ENCODE measurements at regions not wholly inside any gene's neighbourhood (a gene's known extent, or its start where the extent isn't known, plus 50 kb on each side); places are given as distances from the start of the nearest gene placed in this dataset.

GRCh38 chr3:22091329-22091728 is 340.3 kb upstream of the ZNF385D start:
- Histone ChIP-seq H3K9me3 (ENCODE audit: control insufficient read depth in 5 of 5, low read length in 5 of 5) (no peaks in the 10 kb centered on the region), H3K4me3 (ENCODE audit: low read depth in 1 of 5, low read length in 5 of 5) (no peak overlapping the region), H3K27ac (ENCODE audit: low read depth, low read length) (no peak overlapping the region), H3K4me1 (ENCODE audit: control insufficient read depth in 5 of 5, insufficient read depth in 5 of 5, low read length in 5 of 5) (peaks cover 0 to 4% (median 0%) of the 10 kb centered on the region in 5 donors), H3K9ac (ENCODE audit: low read length in 5 of 5) (no peak overlapping the region), H3K27me3 (ENCODE audit: control insufficient read depth in 5 of 5, insufficient read depth in 4 of 5, low read length in 5 of 5) (no peaks in the 10 kb centered on the region), H3K36me3 (ENCODE audit: control insufficient read depth in 5 of 5, insufficient read depth in 5 of 5, low read length in 5 of 5) (no peaks in the 10 kb centered on the region)

GRCh38 chr3:22098021-22098420 is 347.0 kb upstream of the ZNF385D start:
- H3K27me3 ChIP-seq (ENCODE audit: control insufficient read depth in 5 of 5, insufficient read depth in 4 of 5, low read length in 5 of 5) = no peaks in the 10 kb centered on the region
- no peaks in the 10 kb centered on the region for H3K36me3 ChIP-seq (ENCODE audit: control insufficient read depth in 5 of 5, insufficient read depth in 5 of 5, low read length in 5 of 5)
- H3K4me3 ChIP-seq (ENCODE audit: low read depth in 1 of 5, low read length in 5 of 5) = no peak overlapping the region
- H3K4me1 ChIP-seq (ENCODE audit: control insufficient read depth in 5 of 5, insufficient read depth in 5 of 5, low read length in 5 of 5) = no peaks in the 10 kb centered on the region
- H3K9ac ChIP-seq (ENCODE audit: low read length in 5 of 5) = no peak overlapping the region
- no peak overlapping the region for H3K27ac ChIP-seq (ENCODE audit: low read depth, low read length)
- H3K9me3 ChIP-seq (ENCODE audit: control insufficient read depth in 5 of 5, low read length in 5 of 5) = no peaks in the 10 kb centered on the region

GRCh38 chr3:22101351-22101750 is 350.3 kb upstream of the ZNF385D start:
- Histone ChIP-seq H3K27me3 (ENCODE audit: control insufficient read depth in 5 of 5, insufficient read depth in 4 of 5, low read length in 5 of 5) (no peaks in the 10 kb centered on the region), H3K27ac (ENCODE audit: low read depth, low read length) (no peak overlapping the region), H3K36me3 (ENCODE audit: control insufficient read depth in 5 of 5, insufficient read depth in 5 of 5, low read length in 5 of 5) (no peaks in the 10 kb centered on the region), H3K4me3 (ENCODE audit: low read depth in 1 of 5, low read length in 5 of 5) (no peak overlapping the region), H3K4me1 (ENCODE audit: control insufficient read depth in 5 of 5, insufficient read depth in 5 of 5, low read length in 5 of 5) (peaks cover 0 to 3% (median under 1%) of the 10 kb centered on the region in 5 donors), H3K9me3 (ENCODE audit: control insufficient read depth in 5 of 5, low read length in 5 of 5) (no peaks in the 10 kb centered on the region), H3K9ac (ENCODE audit: low read length in 5 of 5) (no peak overlapping the region)

- H3K36me3 ChIP-seq (ENCODE audit: control insufficient read depth in 5 of 5, insufficient read depth in 5 of 5, low read length in 5 of 5) = no peaks in the 10 kb centered on the region
- H3K4me1 ChIP-seq (ENCODE audit: control insufficient read depth in 5 of 5, insufficient read depth in 5 of 5, low read length in 5 of 5) = peaks cover 0 to 8% (median 2%) of the 10 kb centered on the region in 5 donors
- H3K27ac ChIP-seq (ENCODE audit: low read depth, low read length) = no peak overlapping the region
- no peaks in the 10 kb centered on the region for H3K9me3 ChIP-seq (ENCODE audit: control insufficient read depth in 5 of 5, low read length in 5 of 5)
- no peak overlapping the region for H3K4me3 ChIP-seq (ENCODE audit: low read depth in 1 of 5, low read length in 5 of 5)
- H3K9ac ChIP-seq (ENCODE audit: low read length in 5 of 5) = no peak overlapping the region
- H3K27me3 ChIP-seq (ENCODE audit: control insufficient read depth in 5 of 5, insufficient read depth in 4 of 5, low read length in 5 of 5) = no peaks in the 10 kb centered on the region
Observed at GRCh38 chr3:22101811-22102210, 350.8 kb upstream of the ZNF385D start.

GRCh38 chr3:22103423-22103822 is 352.4 kb upstream of the ZNF385D start:
- Histone ChIP-seq H3K4me1 (ENCODE audit: control insufficient read depth in 5 of 5, insufficient read depth in 5 of 5, low read length in 5 of 5) (peaks cover 0 to 8% (median 2%) of the 10 kb centered on the region in 5 donors), H3K9me3 (ENCODE audit: control insufficient read depth in 5 of 5, low read length in 5 of 5) (no peaks in the 10 kb centered on the region), H3K9ac (ENCODE audit: low read length in 5 of 5) (no peak overlapping the region), H3K36me3 (ENCODE audit: control insufficient read depth in 5 of 5, insufficient read depth in 5 of 5, low read length in 5 of 5) (no peaks in the 10 kb centered on the region), H3K4me3 (ENCODE audit: low read depth in 1 of 5, low read length in 5 of 5) (no peak overlapping the region), H3K27me3 (ENCODE audit: control insufficient read depth in 5 of 5, insufficient read depth in 4 of 5, low read length in 5 of 5) (no peaks in the 10 kb centered on the region), H3K27ac (ENCODE audit: low read depth, low read length) (no peak overlapping the region)

- Histone ChIP-seq H3K27me3 (ENCODE audit: control insufficient read depth in 5 of 5, insufficient read depth in 4 of 5, low read length in 5 of 5) (no peaks in the 10 kb centered on the region), H3K4me1 (ENCODE audit: control insufficient read depth in 5 of 5, insufficient read depth in 5 of 5, low read length in 5 of 5) (peaks cover 0 to 8% (median 2%) of the 10 kb centered on the region in 5 donors), H3K36me3 (ENCODE audit: control insufficient read depth in 5 of 5, insufficient read depth in 5 of 5, low read length in 5 of 5) (no peaks in the 10 kb centered on the region), H3K27ac (ENCODE audit: low read depth, low read length) (no peak overlapping the region), H3K9me3 (ENCODE audit: control insufficient read depth in 5 of 5, low read length in 5 of 5) (no peaks in the 10 kb centered on the region), H3K4me3 (ENCODE audit: low read depth in 1 of 5, low read length in 5 of 5) (no peak overlapping the region), H3K9ac (ENCODE audit: low read length in 5 of 5) (no peak overlapping the region)
Observed at GRCh38 chr3:22106213-22106896, 355.3 kb upstream of the ZNF385D start.

GRCh38 chr3:22111226-22111625 is 360.2 kb upstream of the ZNF385D start:
- no peak overlapping the region for H3K27ac ChIP-seq (ENCODE audit: low read depth, low read length)
- H3K4me3 ChIP-seq (ENCODE audit: low read depth in 1 of 5, low read length in 5 of 5) = no peak overlapping the region
- no peaks in the 10 kb centered on the region for H3K9me3 ChIP-seq (ENCODE audit: control insufficient read depth in 5 of 5, low read length in 5 of 5)
- no peaks in the 10 kb centered on the region for H3K27me3 ChIP-seq (ENCODE audit: control insufficient read depth in 5 of 5, insufficient read depth in 4 of 5, low read length in 5 of 5)
- no peak overlapping the region for H3K9ac ChIP-seq (ENCODE audit: low read length in 5 of 5)
- H3K4me1 ChIP-seq (ENCODE audit: control insufficient read depth in 5 of 5, insufficient read depth in 5 of 5, low read length in 5 of 5) = peaks cover 0 to 6% (median 2%) of the 10 kb centered on the region in 5 donors
- no peaks in the 10 kb centered on the region for H3K36me3 ChIP-seq (ENCODE audit: control insufficient read depth in 5 of 5, insufficient read depth in 5 of 5, low read length in 5 of 5)

- Histone ChIP-seq H3K4me3 (ENCODE audit: low read depth in 1 of 5, low read length in 5 of 5) (no peak overlapping the region), H3K27me3 (ENCODE audit: control insufficient read depth in 5 of 5, insufficient read depth in 4 of 5, low read length in 5 of 5) (no peaks in the 10 kb centered on the region), H3K36me3 (ENCODE audit: control insufficient read depth in 5 of 5, insufficient read depth in 5 of 5, low read length in 5 of 5) (no peaks in the 10 kb centered on the region), H3K9ac (ENCODE audit: low read length in 5 of 5) (no peak overlapping the region), H3K9me3 (ENCODE audit: control insufficient read depth in 5 of 5, low read length in 5 of 5) (no peaks in the 10 kb centered on the region), H3K27ac (ENCODE audit: low read depth, low read length) (no peak overlapping the region), H3K4me1 (ENCODE audit: control insufficient read depth in 5 of 5, insufficient read depth in 5 of 5, low read length in 5 of 5) (no peaks in the 10 kb centered on the region)
Observed at GRCh38 chr3:22113453-22113852, 362.4 kb upstream of the ZNF385D start.

- H3K9me3 ChIP-seq (ENCODE audit: control insufficient read depth in 5 of 5, low read length in 5 of 5) = no peaks in the 10 kb centered on the region
- H3K36me3 ChIP-seq (ENCODE audit: control insufficient read depth in 5 of 5, insufficient read depth in 5 of 5, low read length in 5 of 5) = no peaks in the 10 kb centered on the region
- H3K27ac ChIP-seq (ENCODE audit: low read depth, low read length) = no peak overlapping the region
- no peak overlapping the region for H3K4me3 ChIP-seq (ENCODE audit: low read depth in 1 of 5, low read length in 5 of 5)
- no peaks in the 10 kb centered on the region for H3K4me1 ChIP-seq (ENCODE audit: control insufficient read depth in 5 of 5, insufficient read depth in 5 of 5, low read length in 5 of 5)
- no peaks in the 10 kb centered on the region for H3K27me3 ChIP-seq (ENCODE audit: control insufficient read depth in 5 of 5, insufficient read depth in 4 of 5, low read length in 5 of 5)
- H3K9ac ChIP-seq (ENCODE audit: low read length in 5 of 5) = no peak overlapping the region
Observed at GRCh38 chr3:22115581-22115980, 364.6 kb upstream of the ZNF385D start.

- Histone ChIP-seq H3K27ac (ENCODE audit: low read depth, low read length) (no peak overlapping the region), H3K4me3 (ENCODE audit: low read depth in 1 of 5, low read length in 5 of 5) (no peak overlapping the region), H3K9ac (ENCODE audit: low read length in 5 of 5) (no peak overlapping the region), H3K27me3 (ENCODE audit: control insufficient read depth in 5 of 5, insufficient read depth in 4 of 5, low read length in 5 of 5) (no peaks in the 10 kb centered on the region), H3K4me1 (ENCODE audit: control insufficient read depth in 5 of 5, insufficient read depth in 5 of 5, low read length in 5 of 5) (no peaks in the 10 kb centered on the region), H3K9me3 (ENCODE audit: control insufficient read depth in 5 of 5, low read length in 5 of 5) (no peaks in the 10 kb centered on the region), H3K36me3 (ENCODE audit: control insufficient read depth in 5 of 5, insufficient read depth in 5 of 5, low read length in 5 of 5) (no peaks in the 10 kb centered on the region)
Observed at GRCh38 chr3:22117091-22117490, 366.1 kb upstream of the ZNF385D start.
